ENCODE measurements at regions not wholly inside any gene's neighbourhood (a gene's known extent, or its start where the extent isn't known, plus 50 kb on each side); places are given as distances from the start of the nearest gene placed in this dataset.

DNA sequence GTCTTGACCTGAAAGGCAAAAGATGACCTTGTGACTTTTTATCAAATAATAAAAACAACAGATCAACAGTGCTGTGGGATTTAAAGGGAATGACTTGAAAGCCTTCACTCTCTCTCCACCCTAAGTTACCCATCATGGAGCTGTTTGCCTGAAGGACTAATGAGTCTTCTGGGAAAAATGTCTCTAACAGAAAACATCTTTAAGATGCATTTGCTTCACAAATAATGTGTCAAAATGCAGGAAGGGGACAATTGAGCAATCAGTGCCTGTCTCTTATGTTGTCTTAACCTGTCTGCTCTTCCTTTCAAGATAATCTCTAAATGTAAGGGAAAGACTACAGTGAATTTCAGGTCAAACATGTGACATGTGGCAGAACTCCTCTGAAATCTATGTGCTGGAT lies 766.6 kb downstream of the PDHA2 start:
- H3K27me3 ChIP-seq (ENCODE audit: insufficient read depth, insufficient read length), result no peaks in the 10 kb centered on the region
- no peak overlapping the region for H3K9ac ChIP-seq (ENCODE audit: insufficient read length, low read depth)
- no peak for TF ChIP-seq ZNF274 (IDR thresholded peaks at IDR 0.05; ENCODE audit: low read depth, low read length)
- no peak for DNase-seq (ENCODE audit: low read depth, low spot score)
- H3K9me3 ChIP-seq (ENCODE audit: insufficient read depth, low read length), result no peaks in the 10 kb centered on the region
- H3K4me3 ChIP-seq (ENCODE audit: insufficient read length, low read depth), result no peak overlapping the region
- no peaks in the 10 kb centered on the region for H3K36me3 ChIP-seq (ENCODE audit: insufficient read depth, insufficient read length, low read length)
- H3K4me1 ChIP-seq (ENCODE audit: insufficient read depth, insufficient read length), result no peaks in the 10 kb centered on the region

DNA sequence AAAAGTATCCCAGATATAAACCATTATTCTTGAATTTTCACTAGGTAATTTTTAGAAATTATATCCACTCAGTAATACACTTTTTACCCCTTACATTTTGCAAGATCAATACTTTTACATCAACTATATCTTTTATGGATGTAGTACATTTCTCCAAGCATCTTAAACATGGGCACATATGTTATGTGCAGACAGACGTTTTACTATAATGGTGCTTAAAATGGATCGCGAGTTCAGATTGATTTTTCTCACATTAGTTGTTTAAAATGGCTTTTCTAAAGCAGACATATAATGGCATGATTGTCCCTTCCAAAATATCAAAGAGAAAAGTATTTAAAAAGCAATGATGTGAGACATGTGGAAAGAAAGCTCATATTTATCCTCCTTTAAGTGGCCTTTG lies 786.1 kb downstream of the PDHA2 start:
- no peak overlapping the region for H3K4me3 ChIP-seq (ENCODE audit: insufficient read length, low read depth)
- TF ChIP-seq YY1 (IDR thresholded peaks at IDR 0.05; ENCODE audit: insufficient read depth, insufficient read length) (no peak), ZNF274 (IDR thresholded peaks at IDR 0.05; ENCODE audit: low read depth, low read length) (no peak), SUZ12 (IDR thresholded peaks at IDR 0.05; ENCODE audit: extremely low read depth, insufficient read depth, insufficient read length) (no peak)

DNA sequence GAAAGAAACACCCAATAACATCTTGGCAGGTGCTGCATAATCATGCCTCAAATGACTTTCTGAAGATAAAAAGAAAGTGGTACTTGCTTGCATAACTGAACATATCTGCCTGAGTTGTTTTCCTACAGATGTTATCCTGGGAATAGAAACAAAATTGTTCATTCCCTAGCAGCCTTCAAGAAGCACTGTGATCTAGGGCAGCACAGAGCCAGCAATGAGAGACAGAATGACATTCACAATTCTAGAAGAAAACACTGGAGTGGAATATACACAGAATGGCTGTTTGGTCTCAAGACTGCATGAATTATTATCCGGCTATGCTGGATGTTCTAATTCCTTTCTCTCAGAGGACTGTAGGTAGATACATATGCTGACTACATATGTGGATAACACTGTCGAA lies 790.9 kb downstream of the PDHA2 start:
- Histone ChIP-seq H3K27me3 (ENCODE audit: insufficient read depth, insufficient read length) (no peaks in the 10 kb centered on the region), H3K9ac (ENCODE audit: insufficient read length, low read depth) (no peak overlapping the region), H3K4me3 (ENCODE audit: insufficient read length, low read depth) (no peak overlapping the region), H3K4me1 (ENCODE audit: insufficient read depth, insufficient read length) (no peaks in the 10 kb centered on the region), H3K36me3 (ENCODE audit: insufficient read depth, insufficient read length, low read length) (no peaks in the 10 kb centered on the region), H3K9me3 (ENCODE audit: insufficient read depth, low read length) (no peaks in the 10 kb centered on the region)
- DNase-seq (ENCODE audit: low read depth, low spot score), result no peak
- TF ChIP-seq YY1 (IDR thresholded peaks at IDR 0.05; ENCODE audit: insufficient read depth, insufficient read length) (no peak), ZNF274 (IDR thresholded peaks at IDR 0.05; ENCODE audit: low read depth, low read length) (no peak), SUZ12 (IDR thresholded peaks at IDR 0.05; ENCODE audit: extremely low read depth, insufficient read depth, insufficient read length) (no peak)

More for the DNA sequence above, 786.1 kb downstream of the PDHA2 start:
- H3K27me3 ChIP-seq (ENCODE audit: insufficient read depth, insufficient read length), result no peaks in the 10 kb centered on the region
- no peaks in the 10 kb centered on the region for H3K4me1 ChIP-seq (ENCODE audit: insufficient read depth, insufficient read length)
- H3K36me3 ChIP-seq (ENCODE audit: insufficient read depth, insufficient read length, low read length), result no peaks in the 10 kb centered on the region
- H3K9me3 ChIP-seq (ENCODE audit: insufficient read depth, low read length), result no peaks in the 10 kb centered on the region
- H3K9ac ChIP-seq (ENCODE audit: insufficient read length, low read depth), result no peak overlapping the region
- DNase-seq (ENCODE audit: low read depth, low spot score), result no peak

DNA sequence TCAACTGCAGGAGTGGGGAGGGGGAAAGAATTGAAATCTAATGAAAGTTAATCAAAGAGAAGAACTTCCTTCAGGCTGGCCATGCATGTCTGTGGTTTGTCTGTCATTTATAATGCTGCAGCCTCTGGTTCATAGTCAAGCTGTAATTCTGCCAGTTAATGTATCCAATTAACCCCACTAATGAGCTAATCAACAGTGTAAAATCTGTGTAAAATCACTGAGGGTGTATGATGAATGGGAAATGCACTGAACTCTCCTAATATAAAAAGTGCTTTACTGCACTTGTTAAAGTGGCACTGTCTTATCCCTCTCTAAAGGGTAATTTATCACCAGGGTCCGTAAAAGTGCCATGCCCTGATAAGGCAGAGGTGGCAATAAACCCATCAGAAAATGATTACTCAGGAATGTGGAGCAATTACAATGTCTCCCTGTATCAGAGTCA lies 798.1 kb downstream of the PDHA2 start:
- Histone ChIP-seq H3K36me3 (ENCODE audit: insufficient read depth, insufficient read length, low read length) (no peaks in the 10 kb centered on the region), H3K4me1 (ENCODE audit: insufficient read depth, insufficient read length) (no peaks in the 10 kb centered on the region), H3K27me3 (ENCODE audit: insufficient read depth, insufficient read length) (no peaks in the 10 kb centered on the region), H3K9me3 (ENCODE audit: insufficient read depth, low read length) (no peaks in the 10 kb centered on the region), H3K4me3 (ENCODE audit: insufficient read length, low read depth) (no peak overlapping the region), H3K9ac (ENCODE audit: insufficient read length, low read depth) (no peak overlapping the region)
- TF ChIP-seq YY1 (IDR thresholded peaks at IDR 0.05; ENCODE audit: insufficient read depth, insufficient read length) (no peak), ZNF274 (IDR thresholded peaks at IDR 0.05; ENCODE audit: low read depth, low read length) (no peak), SUZ12 (IDR thresholded peaks at IDR 0.05; ENCODE audit: extremely low read depth, insufficient read depth, insufficient read length) (no peak)
- no peak for DNase-seq (ENCODE audit: low read depth, low spot score)

DNA sequence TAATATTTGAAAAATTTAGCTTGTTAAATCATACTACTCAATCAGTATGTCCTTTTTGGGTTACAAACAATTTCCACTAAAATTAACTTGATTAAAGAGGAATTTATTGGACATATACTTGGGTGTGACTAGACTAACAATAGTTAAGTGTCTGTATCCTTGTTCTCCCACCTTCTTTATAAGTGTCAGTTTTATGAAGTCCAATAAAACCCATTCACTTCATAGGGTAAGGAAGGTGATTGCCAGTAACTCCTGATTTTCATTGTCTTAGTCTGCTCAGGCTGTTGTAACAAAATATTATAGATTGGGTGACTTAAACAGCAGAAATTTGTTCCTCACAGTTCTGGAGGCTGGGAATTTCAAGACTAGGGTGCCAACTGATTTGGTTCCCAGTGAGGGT lies 800.0 kb downstream of the PDHA2 start:
- TF ChIP-seq YY1 (IDR thresholded peaks at IDR 0.05; ENCODE audit: insufficient read depth, insufficient read length), result no peak
- no peak for TF ChIP-seq ZNF274 (IDR thresholded peaks at IDR 0.05; ENCODE audit: low read depth, low read length)
- no peak for TF ChIP-seq SUZ12 (IDR thresholded peaks at IDR 0.05; ENCODE audit: extremely low read depth, insufficient read depth, insufficient read length)
- no peak overlapping the region for H3K4me3 ChIP-seq (ENCODE audit: insufficient read length, low read depth)
- H3K36me3 ChIP-seq (ENCODE audit: insufficient read depth, insufficient read length, low read length), result no peaks in the 10 kb centered on the region
- no peak for DNase-seq (ENCODE audit: low read depth, low spot score)
- H3K27me3 ChIP-seq (ENCODE audit: insufficient read depth, insufficient read length), result no peaks in the 10 kb centered on the region
- no peaks in the 10 kb centered on the region for H3K9me3 ChIP-seq (ENCODE audit: insufficient read depth, low read length)
- no peaks in the 10 kb centered on the region for H3K4me1 ChIP-seq (ENCODE audit: insufficient read depth, insufficient read length)
- no peak overlapping the region for H3K9ac ChIP-seq (ENCODE audit: insufficient read length, low read depth)

DNA sequence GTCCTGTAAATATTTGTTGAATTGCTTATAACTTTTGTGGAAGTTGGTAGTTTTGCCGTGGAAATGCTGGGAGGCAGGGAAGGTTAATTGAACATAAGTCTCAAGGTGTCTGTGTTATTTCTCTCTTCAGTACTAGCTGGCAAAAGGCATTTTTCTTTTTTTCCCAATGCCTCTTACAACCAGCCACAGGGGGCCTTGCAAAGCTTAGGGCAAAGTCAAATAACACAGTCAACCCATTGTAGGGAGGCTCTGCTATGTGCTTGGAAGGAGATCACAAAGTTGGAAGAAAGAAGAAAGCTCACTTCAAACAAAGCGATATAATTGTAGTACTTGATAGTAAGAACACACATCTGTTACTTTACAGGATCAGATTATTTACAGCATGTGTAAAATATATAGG lies 802.6 kb downstream of the PDHA2 start:
- peak; percentile 20 for DNase-seq (ENCODE audit: low read depth, low spot score)
- no peak overlapping the region for H3K9ac ChIP-seq (ENCODE audit: insufficient read length, low read depth)
- no peaks in the 10 kb centered on the region for H3K4me1 ChIP-seq (ENCODE audit: insufficient read depth, insufficient read length)
- no peaks in the 10 kb centered on the region for H3K36me3 ChIP-seq (ENCODE audit: insufficient read depth, insufficient read length, low read length)
- H3K9me3 ChIP-seq (ENCODE audit: insufficient read depth, low read length), result no peaks in the 10 kb centered on the region
- H3K27me3 ChIP-seq (ENCODE audit: insufficient read depth, insufficient read length), result no peaks in the 10 kb centered on the region
- no peak overlapping the region for H3K4me3 ChIP-seq (ENCODE audit: insufficient read length, low read depth)
- TF ChIP-seq YY1 (IDR thresholded peaks at IDR 0.05; ENCODE audit: insufficient read depth, insufficient read length) (no peak), SUZ12 (IDR thresholded peaks at IDR 0.05; ENCODE audit: extremely low read depth, insufficient read depth, insufficient read length) (no peak), ZNF274 (IDR thresholded peaks at IDR 0.05; ENCODE audit: low read depth, low read length) (no peak)

DNA sequence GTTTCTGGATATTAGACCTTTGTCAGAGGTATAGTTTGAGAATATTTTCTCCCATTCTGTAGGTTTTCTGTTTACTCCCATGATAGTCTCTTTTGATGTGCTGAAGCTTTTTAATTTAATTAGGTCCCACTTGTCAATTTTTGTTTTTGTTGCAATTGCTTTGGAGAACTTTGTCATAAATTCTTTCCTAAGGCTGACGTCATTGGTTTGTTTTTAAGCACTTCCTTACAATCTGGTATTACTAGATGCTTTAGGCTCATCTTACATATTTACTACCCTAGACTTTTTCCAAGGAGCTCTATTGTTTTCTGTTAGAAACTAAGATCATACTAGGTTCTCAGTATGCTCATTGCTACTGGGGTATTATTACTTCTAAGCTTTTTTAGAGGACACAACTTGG lies 806.3 kb downstream of the PDHA2 start:
- Histone ChIP-seq H3K4me3 (ENCODE audit: insufficient read length, low read depth) (no peak overlapping the region), H3K4me1 (ENCODE audit: insufficient read depth, insufficient read length) (no peaks in the 10 kb centered on the region), H3K9ac (ENCODE audit: insufficient read length, low read depth) (no peak overlapping the region), H3K36me3 (ENCODE audit: insufficient read depth, insufficient read length, low read length) (no peaks in the 10 kb centered on the region), H3K9me3 (ENCODE audit: insufficient read depth, low read length) (no peaks in the 10 kb centered on the region), H3K27me3 (ENCODE audit: insufficient read depth, insufficient read length) (no peaks in the 10 kb centered on the region)
- no peak for TF ChIP-seq YY1 (IDR thresholded peaks at IDR 0.05; ENCODE audit: insufficient read depth, insufficient read length)
- no peak for TF ChIP-seq ZNF274 (IDR thresholded peaks at IDR 0.05; ENCODE audit: low read depth, low read length)
- TF ChIP-seq SUZ12 (IDR thresholded peaks at IDR 0.05; ENCODE audit: extremely low read depth, insufficient read depth, insufficient read length), result no peak
- no peak for DNase-seq (ENCODE audit: low read depth, low spot score)

DNA sequence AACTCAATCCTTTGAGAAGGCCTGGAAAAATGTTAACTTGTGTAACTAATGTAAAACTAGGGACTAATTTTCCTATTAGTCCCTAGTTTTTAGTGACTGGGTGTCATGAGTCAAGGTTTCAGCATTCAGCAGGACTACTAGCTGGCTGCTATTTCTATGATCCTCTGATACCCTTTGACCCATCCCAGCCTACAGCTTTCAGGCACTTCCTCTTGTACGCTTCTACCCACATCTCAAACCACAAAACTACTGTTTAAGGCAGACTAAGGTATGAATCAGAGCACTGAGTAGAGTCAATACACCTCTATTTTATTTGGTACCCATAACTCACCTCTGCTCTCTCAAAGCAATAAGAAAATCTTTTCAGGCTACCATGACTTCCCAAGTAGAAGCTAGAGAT lies 809.6 kb downstream of the PDHA2 start:
- Histone ChIP-seq H3K36me3 (ENCODE audit: insufficient read depth, insufficient read length, low read length) (no peaks in the 10 kb centered on the region), H3K4me1 (ENCODE audit: insufficient read depth, insufficient read length) (no peaks in the 10 kb centered on the region), H3K9me3 (ENCODE audit: insufficient read depth, low read length) (peaks cover 13% of the 10 kb centered on the region; the same call in 1 of the 2 replicates), H3K4me3 (ENCODE audit: insufficient read length, low read depth) (no peak overlapping the region), H3K9ac (ENCODE audit: insufficient read length, low read depth) (no peak overlapping the region), H3K27me3 (ENCODE audit: insufficient read depth, insufficient read length) (no peaks in the 10 kb centered on the region)
- DNase-seq (ENCODE audit: low read depth, low spot score), result no peak
- TF ChIP-seq ZNF274 (IDR thresholded peaks at IDR 0.05; ENCODE audit: low read depth, low read length) (no peak), SUZ12 (IDR thresholded peaks at IDR 0.05; ENCODE audit: extremely low read depth, insufficient read depth, insufficient read length) (no peak), YY1 (IDR thresholded peaks at IDR 0.05; ENCODE audit: insufficient read depth, insufficient read length) (no peak)
